ENCODE measurements at regions not wholly inside any gene's neighbourhood (a gene's known extent, or its start where the extent isn't known, plus 50 kb on each side); places are given as distances from the start of the nearest gene placed in this dataset.

DNA sequence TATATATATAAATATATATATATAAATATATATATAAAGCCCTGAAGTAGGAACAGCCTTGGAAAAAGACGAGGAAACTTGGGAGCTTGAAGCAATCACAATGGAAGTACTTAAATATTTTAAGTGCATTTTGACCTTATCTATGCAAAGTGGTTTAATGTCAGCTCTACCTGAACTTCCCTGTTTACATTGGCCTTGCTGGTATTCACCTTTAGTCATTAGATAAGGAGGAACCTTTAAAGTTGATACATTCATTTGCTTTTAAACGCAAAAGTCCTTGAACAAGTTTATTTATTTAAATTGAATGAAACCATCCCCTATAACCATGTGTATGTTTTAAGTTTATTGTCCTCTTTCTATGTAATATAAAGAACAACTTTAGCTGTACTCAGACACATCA, 166.7 kb upstream of the ANKRD50 start:
- H3K27ac ChIP-seq: no peak overlapping the region
- no peak for TF ChIP-seq ZFX (IDR thresholded peaks at IDR 0.05; ENCODE audit: borderline replicate concordance)
- TF ChIP-seq, protein P1, sequence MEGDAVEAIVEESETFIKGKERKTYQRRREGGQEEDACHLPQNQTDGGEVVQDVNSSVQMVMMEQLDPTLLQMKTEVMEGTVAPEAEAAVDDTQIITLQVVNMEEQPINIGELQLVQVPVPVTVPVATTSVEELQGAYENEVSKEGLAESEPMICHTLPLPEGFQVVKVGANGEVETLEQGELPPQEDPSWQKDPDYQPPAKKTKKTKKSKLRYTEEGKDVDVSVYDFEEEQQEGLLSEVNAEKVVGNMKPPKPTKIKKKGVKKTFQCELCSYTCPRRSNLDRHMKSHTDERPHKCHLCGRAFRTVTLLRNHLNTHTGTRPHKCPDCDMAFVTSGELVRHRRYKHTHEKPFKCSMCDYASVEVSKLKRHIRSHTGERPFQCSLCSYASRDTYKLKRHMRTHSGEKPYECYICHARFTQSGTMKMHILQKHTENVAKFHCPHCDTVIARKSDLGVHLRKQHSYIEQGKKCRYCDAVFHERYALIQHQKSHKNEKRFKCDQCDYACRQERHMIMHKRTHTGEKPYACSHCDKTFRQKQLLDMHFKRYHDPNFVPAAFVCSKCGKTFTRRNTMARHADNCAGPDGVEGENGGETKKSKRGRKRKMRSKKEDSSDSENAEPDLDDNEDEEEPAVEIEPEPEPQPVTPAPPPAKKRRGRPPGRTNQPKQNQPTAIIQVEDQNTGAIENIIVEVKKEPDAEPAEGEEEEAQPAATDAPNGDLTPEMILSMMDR (IDR thresholded peaks at IDR 0.05): no peak

DNA sequence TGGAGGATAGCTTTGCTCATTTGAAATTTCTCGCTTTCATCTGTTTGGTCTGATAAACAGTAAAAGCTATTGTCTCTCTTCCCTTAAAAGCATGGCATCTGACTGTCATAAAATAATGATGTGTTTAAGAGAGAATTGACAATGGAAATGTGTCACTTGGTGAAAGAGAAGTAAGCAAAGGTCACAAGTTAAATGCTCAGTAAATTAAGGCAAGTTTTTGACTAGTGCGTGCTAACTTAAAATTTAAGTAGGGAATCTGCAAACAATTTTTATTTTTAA, 161.6 kb upstream of the ANKRD50 start:
- TF ChIP-seq, protein P1 (IDR thresholded peaks at IDR 0.05): no peak
- no peak for TF ChIP-seq ZFX (IDR thresholded peaks at IDR 0.05; ENCODE audit: borderline replicate concordance)
- H3K27ac ChIP-seq: no peak overlapping the region

DNA sequence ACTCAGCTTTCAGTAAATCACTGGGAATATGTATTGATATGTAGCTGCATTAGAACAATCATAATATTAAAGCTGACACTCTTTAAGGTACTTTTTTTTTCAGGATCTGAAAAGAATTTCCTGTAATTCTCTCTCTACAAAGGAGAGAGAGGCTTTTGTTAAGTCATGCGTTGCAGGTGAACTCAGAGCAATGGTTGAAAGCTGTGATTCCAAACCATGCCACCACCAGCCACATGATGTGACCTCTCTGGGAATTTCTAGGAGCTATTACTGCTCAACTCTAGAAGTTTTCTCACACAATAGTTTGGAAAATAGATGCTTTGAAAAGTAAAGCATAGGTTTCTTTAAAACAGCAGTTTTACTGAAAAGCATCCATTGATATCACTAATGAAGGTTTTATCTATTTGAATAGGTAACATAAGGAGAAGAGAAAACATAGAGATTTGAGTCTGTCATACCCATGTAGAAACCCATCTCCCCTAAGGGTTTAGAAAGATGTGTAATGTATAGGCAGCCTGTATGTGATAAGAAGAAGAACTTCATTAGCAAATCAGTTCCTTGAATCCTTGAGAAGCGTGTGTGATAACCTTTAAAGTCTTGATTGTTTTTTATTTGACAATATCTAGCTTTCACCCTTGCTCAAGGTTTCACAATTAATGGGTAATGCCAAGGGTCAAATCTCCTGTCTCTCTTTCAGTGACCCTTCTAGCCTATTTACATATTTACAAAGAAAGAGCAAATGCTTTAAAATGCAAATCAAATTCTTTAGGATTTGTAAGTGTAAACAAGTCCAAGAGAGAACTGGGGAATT, 161.0 kb upstream of the ANKRD50 start:
- TF ChIP-seq, protein P1 (IDR thresholded peaks at IDR 0.05): no peak
- TF ChIP-seq ZFX (IDR thresholded peaks at IDR 0.05; ENCODE audit: borderline replicate concordance): no peak
- H3K27ac ChIP-seq: no peak overlapping the region

DNA sequence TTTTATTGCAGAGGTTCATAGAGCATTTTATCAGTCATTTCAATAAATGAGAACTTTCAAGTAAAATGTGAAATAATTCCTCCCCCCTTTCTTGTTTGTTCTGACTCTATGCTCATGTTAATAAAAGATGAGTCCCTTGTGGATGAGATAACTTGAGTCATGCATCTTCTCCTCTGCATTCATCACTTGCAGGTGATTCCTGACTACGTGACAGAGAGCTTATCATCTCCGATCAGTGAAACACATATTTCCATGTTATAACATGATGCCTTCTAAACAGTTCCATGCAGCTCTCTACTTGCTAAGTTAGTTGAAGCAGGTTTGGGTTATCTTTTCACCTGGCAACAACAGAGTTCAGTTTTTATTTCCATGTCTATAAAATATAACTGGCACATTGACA, 160.1 kb upstream of the ANKRD50 start:
- no peak overlapping the region for H3K27ac ChIP-seq
- TF ChIP-seq, protein P1 (IDR thresholded peaks at IDR 0.05): no peak
- no peak for TF ChIP-seq ZFX (IDR thresholded peaks at IDR 0.05; ENCODE audit: borderline replicate concordance)

DNA sequence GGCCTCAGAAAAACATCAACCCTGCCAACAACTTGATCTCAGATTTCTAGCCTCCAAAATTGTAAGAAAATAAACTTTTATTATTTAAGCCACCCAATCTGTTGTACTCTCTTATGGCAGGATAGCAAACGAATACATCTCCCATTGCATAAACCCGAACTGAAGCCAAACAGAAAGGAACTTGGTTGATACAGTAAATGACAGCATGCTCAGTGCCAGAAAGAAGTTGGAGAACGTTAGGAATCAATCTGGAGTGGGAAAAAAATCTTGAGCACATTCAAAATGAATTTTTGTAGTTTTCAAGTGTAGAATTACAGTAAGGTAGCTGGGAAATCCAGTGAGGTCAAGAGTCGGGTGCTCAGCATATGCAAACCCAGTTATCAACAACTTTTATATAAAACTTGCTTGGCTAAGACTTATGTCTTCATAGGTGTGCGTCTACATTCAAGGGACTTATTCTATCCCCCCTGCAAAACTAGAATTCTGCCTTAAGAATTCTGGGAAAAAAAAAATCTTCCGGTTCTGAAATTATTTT, 157.5 kb upstream of the ANKRD50 start:
- TF ChIP-seq, protein P1 (IDR thresholded peaks at IDR 0.05): no peak
- no peak for TF ChIP-seq ZFX (IDR thresholded peaks at IDR 0.05; ENCODE audit: borderline replicate concordance)
- no peak overlapping the region for H3K27ac ChIP-seq

DNA sequence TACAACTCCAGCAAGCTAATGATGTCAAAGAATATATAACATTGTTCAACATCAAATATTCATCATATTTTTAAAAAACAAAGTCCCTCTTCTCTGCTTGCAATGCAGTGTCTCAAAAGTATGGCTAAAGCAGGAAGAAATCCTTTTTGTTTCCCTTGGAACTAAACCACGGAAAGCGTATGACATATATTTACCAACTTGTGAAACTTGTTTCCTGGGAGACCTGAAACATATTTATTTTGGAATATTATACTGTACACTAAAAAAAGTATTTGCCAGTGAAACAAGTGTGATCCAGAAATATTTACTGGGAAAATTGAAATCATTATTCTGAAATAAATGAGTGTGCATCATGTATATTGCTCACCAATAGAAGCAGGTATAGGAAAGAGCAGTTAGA, 156.0 kb upstream of the ANKRD50 start:
- TF ChIP-seq ZFX (IDR thresholded peaks at IDR 0.05; ENCODE audit: borderline replicate concordance): no peak
- TF ChIP-seq, protein P1 (IDR thresholded peaks at IDR 0.05): no peak
- H3K27ac ChIP-seq: no peak overlapping the region

DNA sequence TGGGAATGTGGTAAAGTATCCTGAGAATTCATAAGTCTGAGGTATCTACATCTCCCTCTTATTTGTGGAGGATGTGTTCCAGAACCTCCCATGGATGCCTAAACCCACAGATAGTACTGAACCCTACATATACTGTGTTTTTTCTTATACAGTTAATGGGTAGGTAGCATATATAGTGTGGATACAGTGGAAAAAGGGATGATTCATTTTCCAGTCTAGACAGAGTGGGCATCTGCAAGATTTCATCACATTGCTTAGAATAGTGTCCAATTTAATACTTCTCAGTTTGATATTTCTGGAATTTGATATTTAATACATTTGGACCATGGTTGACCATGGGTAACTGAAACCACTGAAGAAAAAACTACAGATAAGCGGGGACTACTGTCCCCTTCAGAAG, 155.0 kb upstream of the ANKRD50 start:
- TF ChIP-seq, protein P1 (IDR thresholded peaks at IDR 0.05): no peak
- no peak for TF ChIP-seq ZFX (IDR thresholded peaks at IDR 0.05; ENCODE audit: borderline replicate concordance)
- no peak overlapping the region for H3K27ac ChIP-seq
